Endodermal cell (in vitro differentiated cells): ENCODE measurements at regions not wholly inside any gene's neighbourhood (a gene's known extent, or its start where the extent isn't known, plus 50 kb on each side); places are given as distances from the start of the nearest gene placed in this dataset.

Experiments
- DNase-seq: peaks from one replicate; pipeline ENCODE4 v3.0.0-alpha.2; 2017
- H3K27ac ChIP-seq: 2 replicates; pipeline ENCODE4 v1.5.1; 2013; ENCODE audit warnings: mild to moderate bottlenecking, low read depth, low read length, moderate library complexity
- H3K27me3 ChIP-seq: 2 replicates; pipeline ENCODE4 v1.6.1; 2013; ENCODE audit warnings: mild to moderate bottlenecking, low read length, moderate library complexity; ENCODE audit not compliant: insufficient read depth, control insufficient read depth, poor library complexity, severe bottlenecking
- H3K36me3 ChIP-seq: 2 replicates; pipeline ENCODE4 v1.7.0; 2013; ENCODE audit warnings: mild to moderate bottlenecking, low read length, moderate library complexity; ENCODE audit not compliant: control insufficient read depth, insufficient read depth
- H3K4me1 ChIP-seq: one replicate; pipeline ENCODE4 v1.7.0; 2013; ENCODE audit warnings: low read length; ENCODE audit not compliant: control insufficient read depth, insufficient read depth
- H3K4me3 ChIP-seq: 2 replicates; pipeline ENCODE4 v1.5.1; 2013; ENCODE audit warnings: mild to moderate bottlenecking, low read length, moderate library complexity
- H3K9ac ChIP-seq: 2 replicates; pipeline ENCODE4 v1.6.1; 2013; ENCODE audit warnings: mild to moderate bottlenecking, low read length, moderate library complexity; ENCODE audit not compliant: poor library complexity, severe bottlenecking; ENCODE audit errors: extremely low read depth
- H3K9me3 ChIP-seq: 2 replicates; pipeline ENCODE4 v1.6.1; 2013; ENCODE audit warnings: mild to moderate bottlenecking, low read length, moderate library complexity; ENCODE audit not compliant: control insufficient read depth
- H3K27ac Mint-ChIP-seq: 2 replicates; pipeline ENCODE4 v1.8.0; 2020; ENCODE audit warnings: mixed read lengths
- H3K27me3 Mint-ChIP-seq: 2 replicates; pipeline ENCODE4 v1.8.0; 2021; ENCODE audit warnings: mild to moderate bottlenecking, mixed read lengths; ENCODE audit not compliant: insufficient read depth
- H3K36me3 Mint-ChIP-seq: 2 replicates; pipeline ENCODE4 v1.8.0; 2020; ENCODE audit warnings: low read depth, mixed read lengths
- H3K4me1 Mint-ChIP-seq: 2 replicates; pipeline ENCODE4 v1.8.0; 2020; ENCODE audit warnings: mixed read lengths
- H3K4me3 Mint-ChIP-seq: 2 replicates; pipeline ENCODE4 v1.8.0; 2020; ENCODE audit warnings: mild to moderate bottlenecking, moderate library complexity, mixed read lengths
- H3K9me3 Mint-ChIP-seq: 2 replicates; pipeline ENCODE4 v1.8.0; 2020; ENCODE audit warnings: mild to moderate bottlenecking, mixed read lengths
- CTCF ChIP-seq: fragments of 200-600 bp; sonication (generic); conservative IDR thresholded peaks from 2 replicates; pipeline ENCODE4 v1.5.0; 2021; ENCODE audit warnings: antibody characterized with exemption, mild to moderate bottlenecking
- WGBS, 2 experiments: methylation state at CpG; one replicate each; pipeline versions ENCODE4 v1.1.5 to v1.1.7; 2013; ENCODE audit warnings: missing lambda C conversion rate in 2 of 2, mixed read lengths in 1 of 2; ENCODE audit not compliant: insufficient coverage in 1 of 2, insufficient read length in 1 of 2; 5-methylcytosine and 5-hydroxymethylcytosine counted together

GRCh38 chr4:15331930-15332329 is 95.9 kb upstream of the C1QTNF7 start:
- TF ChIP-seq CTCF, result no peak
- Histone ChIP-seq H3K27ac (no peak overlapping the region), H3K9me3 (no peaks in the 10 kb centered on the region), H3K27me3 (no peaks in the 10 kb centered on the region), H3K4me1 (no peaks in the 10 kb centered on the region), H3K4me3 (no peak overlapping the region), H3K9ac (no peak overlapping the region), H3K36me3 (no peaks in the 10 kb centered on the region)
- DNase-seq, result no peak
- H3K27ac Mint-ChIP-seq, result no peak overlapping the region
- H3K4me3 Mint-ChIP-seq, result no peak overlapping the region
- WGBS, 2 experiments, result 85 to 92% methylated on average over 2 to 3 of the region's 3 CpGs
- H3K4me1 Mint-ChIP-seq, result no peaks in the 10 kb centered on the region
- no peaks in the 10 kb centered on the region for H3K36me3 Mint-ChIP-seq
- H3K27me3 Mint-ChIP-seq, result no peaks in the 10 kb centered on the region
- no peaks in the 10 kb centered on the region for H3K9me3 Mint-ChIP-seq

- H3K4me1 Mint-ChIP-seq, result no peaks in the 10 kb centered on the region
- no peaks in the 10 kb centered on the region for H3K27me3 ChIP-seq
- no peak overlapping the region for H3K4me3 ChIP-seq
- WGBS, 2 experiments, result 91 to 100% methylated on average over 3 to 4 of the region's 4 CpGs
- no peak overlapping the region for H3K4me3 Mint-ChIP-seq
- no peak for DNase-seq
- no peak overlapping the region for H3K27ac ChIP-seq
- no peak overlapping the region for H3K9ac ChIP-seq
- H3K27ac Mint-ChIP-seq, result no peak overlapping the region
- no peaks in the 10 kb centered on the region for H3K27me3 Mint-ChIP-seq
- no peaks in the 10 kb centered on the region for H3K36me3 ChIP-seq
- no peaks in the 10 kb centered on the region for H3K36me3 Mint-ChIP-seq
- H3K9me3 Mint-ChIP-seq, result no peaks in the 10 kb centered on the region
- no peak for TF ChIP-seq CTCF
- no peaks in the 10 kb centered on the region for H3K9me3 ChIP-seq
- H3K4me1 ChIP-seq, result no peaks in the 10 kb centered on the region
Measured at GRCh38 chr4:15332377-15332776, 95.5 kb upstream of the C1QTNF7 start.

DNA sequence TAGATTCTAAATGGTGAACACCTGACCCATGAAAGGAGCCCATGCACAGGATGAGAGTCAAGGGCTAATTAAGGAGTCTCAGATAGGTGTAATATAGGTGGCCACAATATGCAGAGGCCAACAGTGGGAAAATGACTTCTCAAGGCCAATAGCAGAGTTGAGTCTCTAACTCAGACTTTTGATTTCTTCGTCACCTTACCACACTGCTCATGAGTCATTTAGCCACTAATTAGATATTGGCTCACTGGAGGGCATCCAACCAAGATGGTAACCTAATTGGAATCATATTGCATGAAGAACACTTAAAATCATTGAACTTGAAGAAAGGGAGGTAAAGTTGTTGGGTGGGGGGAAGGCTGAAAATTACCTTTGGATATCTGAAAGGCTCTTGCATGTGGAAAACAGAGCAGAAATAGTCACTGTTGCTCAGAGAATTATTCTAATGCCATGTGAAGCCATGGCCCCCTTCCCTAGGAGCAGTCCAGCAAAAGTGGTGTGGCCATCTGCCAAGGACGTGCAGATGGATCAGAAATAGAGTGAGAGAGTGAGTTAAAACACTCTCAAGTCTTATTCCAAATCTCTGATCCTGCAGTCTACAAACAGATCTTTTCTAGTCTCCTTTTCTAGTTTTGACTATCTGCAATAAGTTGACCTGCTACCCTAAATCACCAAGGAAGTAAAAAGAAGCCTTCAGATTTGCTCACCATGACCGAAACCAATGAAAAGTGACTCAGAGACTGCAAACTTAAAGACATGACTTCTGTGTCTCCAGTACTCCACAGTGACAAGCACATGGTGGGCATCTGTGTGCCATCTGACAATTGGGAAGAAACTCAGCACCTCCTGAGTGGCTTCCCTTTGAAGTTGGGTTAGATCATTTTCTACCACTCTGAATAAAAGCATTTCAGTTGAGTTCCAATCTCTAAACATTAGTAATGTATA is 93.9 kb upstream of the C1QTNF7 start:
- no peaks in the 10 kb centered on the region for H3K4me1 ChIP-seq
- 85 to 91% methylated on average over 3 of the region's 3 CpGs for WGBS, 2 experiments
- Mint-ChIP-seq H3K9me3 (no peaks in the 10 kb centered on the region), H3K36me3 (no peaks in the 10 kb centered on the region), H3K27ac (no peak overlapping the region), H3K4me3 (no peak overlapping the region), H3K27me3 (no peaks in the 10 kb centered on the region), H3K4me1 (no peaks in the 10 kb centered on the region)
- H3K4me3 ChIP-seq, result no peak overlapping the region
- no peak for DNase-seq
- H3K9ac ChIP-seq, result no peak overlapping the region
- TF ChIP-seq CTCF, result no peak
- H3K27ac ChIP-seq, result no peak overlapping the region
- H3K9me3 ChIP-seq, result no peaks in the 10 kb centered on the region
- no peaks in the 10 kb centered on the region for H3K36me3 ChIP-seq
- no peaks in the 10 kb centered on the region for H3K27me3 ChIP-seq
